ENCODE measurements at regions not wholly inside any gene's neighbourhood (a gene's known extent, or its start where the extent isn't known, plus 50 kb on each side); places are given as distances from the start of the nearest gene placed in this dataset.
A peak's percentile ranks its signal among the peaks of the same experiment; 100 is the strongest.

DNA sequence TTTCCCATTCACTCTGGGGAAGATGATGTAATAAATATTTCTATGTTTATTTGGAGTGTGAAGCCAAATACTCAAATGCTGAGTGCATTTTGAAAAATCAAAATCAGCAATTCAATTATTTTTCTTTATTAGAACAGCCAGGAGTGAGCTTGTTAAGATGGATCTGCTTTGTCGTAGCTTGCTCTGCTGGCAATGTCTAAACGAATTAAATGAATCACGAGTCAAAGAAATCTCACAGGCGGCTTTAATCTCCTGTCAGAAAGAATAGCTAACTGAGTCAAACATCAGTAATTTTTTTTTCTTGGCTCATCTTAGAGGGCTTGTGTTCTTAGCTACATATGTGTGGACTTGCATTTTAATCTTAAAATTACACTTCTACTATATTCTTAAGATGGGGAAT is 100.2 kb upstream of the HMGN3 start:
- no peak overlapping the region for H3K56ac ChIP-seq (ENCODE audit: low read length)
- no peak overlapping the region for H4K5ac ChIP-seq (ENCODE audit: low read length)
- no peaks in the 10 kb centered on the region for H3K79me1 ChIP-seq (ENCODE audit: low read length)
- no peak overlapping the region for H2AK5ac ChIP-seq (ENCODE audit: low read length)
- no peak overlapping the region for H2BK15ac ChIP-seq (replicated peaks; ENCODE audit: low read depth)
- no peak overlapping the region for H3K18ac ChIP-seq (ENCODE audit: low read length)
- no peak overlapping the region for H3K4me3 ChIP-seq (ENCODE audit: low read length)
- no peaks in the 10 kb centered on the region for H3K79me2 ChIP-seq (ENCODE audit: control insufficient read depth, insufficient read depth, low read length)
- H3K36me3 ChIP-seq (ENCODE audit: control insufficient read depth, insufficient read depth, low read length): no peaks in the 10 kb centered on the region
- H2BK5ac ChIP-seq (ENCODE audit: low read length): no peak overlapping the region
- no peak overlapping the region for H3K27ac ChIP-seq (ENCODE audit: low read depth, low read length)
- no peak overlapping the region for H3K4ac ChIP-seq (ENCODE audit: low read depth, low read length)
- no peaks in the 10 kb centered on the region for H3K27me3 ChIP-seq (ENCODE audit: insufficient read depth, low read length, poor library complexity)
- DNase-seq: no peak
- H3K4me1 ChIP-seq (ENCODE audit: control insufficient read depth, low read depth, low read length): no peaks in the 10 kb centered on the region
- no peak overlapping the region for H3K4me2 ChIP-seq (ENCODE audit: low read length)
- H2BK120ac ChIP-seq (ENCODE audit: low read depth, low read length): no peak overlapping the region
- no peak overlapping the region for H4K8ac ChIP-seq (ENCODE audit: low read depth, low read length)
- no CpG with 5 or more reads among the region's 4 CpGs for WGBS (ENCODE audit: extremely low coverage, insufficient coverage, low lambda C conversion rate)
- H3K23ac ChIP-seq (ENCODE audit: low read length): no peak overlapping the region
- no peak overlapping the region for H3K9ac ChIP-seq (ENCODE audit: low read length)

DNA sequence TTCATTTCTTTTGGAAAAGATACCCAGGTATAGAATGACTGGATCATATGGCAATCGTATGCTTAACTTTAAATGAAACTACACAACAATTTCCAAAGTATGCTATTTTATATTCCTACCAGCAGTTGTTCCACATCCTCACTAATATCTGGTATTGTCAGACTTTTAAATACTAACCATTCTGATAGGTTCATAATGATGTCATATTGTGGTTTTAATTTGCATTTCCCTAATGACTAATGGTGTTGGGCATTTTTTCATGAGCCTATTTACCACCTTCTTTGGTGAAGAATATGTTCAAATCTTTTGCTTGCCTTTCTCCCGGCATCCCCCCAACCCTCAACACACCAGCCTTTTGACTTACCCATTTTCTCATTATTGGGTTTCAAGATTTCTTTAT is 96.2 kb upstream of the HMGN3 start:
- Histone ChIP-seq H4K5ac (ENCODE audit: low read length) (no peak overlapping the region), H4K8ac (ENCODE audit: low read depth, low read length) (no peak overlapping the region), H2BK15ac (replicated peaks; ENCODE audit: low read depth) (no peak overlapping the region), H3K79me1 (ENCODE audit: low read length) (no peaks in the 10 kb centered on the region), H3K56ac (ENCODE audit: low read length) (no peak overlapping the region), H2AK5ac (ENCODE audit: low read length) (no peak overlapping the region), H3K4me1 (ENCODE audit: control insufficient read depth, low read depth, low read length) (no peaks in the 10 kb centered on the region), H3K18ac (ENCODE audit: low read length) (no peak overlapping the region), H3K27me3 (ENCODE audit: insufficient read depth, low read length, poor library complexity) (no peaks in the 10 kb centered on the region), H3K4ac (ENCODE audit: low read depth, low read length) (no peak overlapping the region), H3K79me2 (ENCODE audit: control insufficient read depth, insufficient read depth, low read length) (no peaks in the 10 kb centered on the region), H3K36me3 (ENCODE audit: control insufficient read depth, insufficient read depth, low read length) (no peaks in the 10 kb centered on the region), H2BK5ac (ENCODE audit: low read length) (no peak overlapping the region), H3K4me3 (ENCODE audit: low read length) (no peak overlapping the region), H3K23ac (ENCODE audit: low read length) (no peak overlapping the region), H3K4me2 (ENCODE audit: low read length) (no peak overlapping the region), H3K27ac (ENCODE audit: low read depth, low read length) (no peak overlapping the region), H3K9ac (ENCODE audit: low read length) (no peak overlapping the region), H2BK120ac (ENCODE audit: low read depth, low read length) (no peak overlapping the region)
- WGBS (ENCODE audit: extremely low coverage, insufficient coverage, low lambda C conversion rate): no CpG with 5 or more reads among the region's 2 CpGs
- DNase-seq: no peak

DNA sequence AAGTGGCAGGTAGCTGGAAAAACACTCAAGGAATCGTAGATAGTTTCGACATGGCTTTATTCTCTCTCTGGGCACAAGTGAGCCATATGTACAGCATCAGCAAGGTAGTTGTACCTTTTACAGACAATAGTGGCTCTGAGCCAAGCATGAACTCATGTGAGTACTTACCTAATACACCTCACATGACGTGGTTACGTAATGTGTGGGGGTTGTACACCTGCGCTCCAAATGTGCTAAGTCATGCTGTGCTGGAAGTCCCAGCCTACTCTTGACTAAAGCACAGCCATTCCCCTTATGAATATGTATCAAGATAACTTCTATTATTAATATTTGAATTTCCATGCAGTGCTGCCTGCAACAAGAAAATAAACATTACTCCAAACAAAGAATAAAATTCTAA is 78.8 kb upstream of the HMGN3 start:
- no peak for DNase-seq
- no peak overlapping the region for H3K27ac ChIP-seq (ENCODE audit: low read depth, low read length)
- H3K79me1 ChIP-seq (ENCODE audit: low read length): no peaks in the 10 kb centered on the region
- H3K79me2 ChIP-seq (ENCODE audit: control insufficient read depth, insufficient read depth, low read length): no peaks in the 10 kb centered on the region
- H4K5ac ChIP-seq (ENCODE audit: low read length): no peak overlapping the region
- H3K4me3 ChIP-seq (ENCODE audit: low read length): no peak overlapping the region
- no peak overlapping the region for H3K23ac ChIP-seq (ENCODE audit: low read length)
- no CpG with 5 or more reads among the region's 5 CpGs for WGBS (ENCODE audit: extremely low coverage, insufficient coverage, low lambda C conversion rate)
- H3K27me3 ChIP-seq (ENCODE audit: insufficient read depth, low read length, poor library complexity): no peaks in the 10 kb centered on the region
- H2BK15ac ChIP-seq (replicated peaks; ENCODE audit: low read depth): no peak overlapping the region
- H2BK120ac ChIP-seq (ENCODE audit: low read depth, low read length): no peak overlapping the region
- H2AK5ac ChIP-seq (ENCODE audit: low read length): no peak overlapping the region
- H3K9ac ChIP-seq (ENCODE audit: low read length): no peak overlapping the region
- H3K36me3 ChIP-seq (ENCODE audit: control insufficient read depth, insufficient read depth, low read length): no peaks in the 10 kb centered on the region
- H2BK5ac ChIP-seq (ENCODE audit: low read length): no peak overlapping the region
- no peaks in the 10 kb centered on the region for H3K4me1 ChIP-seq (ENCODE audit: control insufficient read depth, low read depth, low read length)
- H3K4ac ChIP-seq (ENCODE audit: low read depth, low read length): no peak overlapping the region
- H3K4me2 ChIP-seq (ENCODE audit: low read length): no peak overlapping the region
- no peak overlapping the region for H3K56ac ChIP-seq (ENCODE audit: low read length)
- H4K8ac ChIP-seq (ENCODE audit: low read depth, low read length): no peak overlapping the region
- H3K18ac ChIP-seq (ENCODE audit: low read length): no peak overlapping the region

DNA sequence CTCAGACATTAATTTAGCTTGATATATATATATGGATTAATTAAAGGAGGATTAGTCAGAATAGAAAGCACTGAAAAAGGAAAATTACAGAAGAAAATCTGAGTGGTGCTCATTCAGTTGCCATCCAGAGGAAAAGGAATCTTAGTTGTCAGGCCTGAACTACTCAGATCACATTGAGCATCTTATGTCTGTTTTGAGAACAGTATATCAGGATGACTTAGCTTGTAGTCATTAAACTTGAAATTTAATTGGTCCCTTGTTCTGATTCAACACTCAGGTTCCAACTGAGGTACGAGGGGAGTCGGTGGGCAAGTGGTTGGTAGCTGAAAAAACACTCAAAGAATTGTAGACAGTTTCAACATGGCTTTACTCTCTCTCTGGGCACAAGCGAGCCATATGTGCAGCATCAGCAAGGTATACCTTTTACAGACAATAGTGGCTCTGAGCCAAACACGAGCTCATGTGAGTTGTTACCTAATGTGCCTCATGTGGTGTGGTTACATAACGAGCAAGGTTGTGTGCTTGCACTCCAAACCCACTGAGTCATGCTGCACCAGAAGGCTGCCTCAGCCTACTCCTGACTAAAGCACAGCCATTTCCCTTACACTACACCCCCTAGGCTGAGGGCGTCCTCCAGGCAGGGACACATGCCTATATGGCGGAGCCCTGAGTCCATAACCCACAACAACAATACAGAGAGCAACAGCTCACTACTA is 73.0 kb upstream of the HMGN3 start:
- no peak for DNase-seq
- no peak overlapping the region for H4K8ac ChIP-seq (ENCODE audit: low read depth, low read length)
- H2BK15ac ChIP-seq (replicated peaks; ENCODE audit: low read depth): no peak overlapping the region
- H3K18ac ChIP-seq (ENCODE audit: low read length): no peak overlapping the region
- no peak overlapping the region for H3K27ac ChIP-seq (ENCODE audit: low read depth, low read length)
- H3K4me3 ChIP-seq (ENCODE audit: low read length): no peak overlapping the region
- no peaks in the 10 kb centered on the region for H3K36me3 ChIP-seq (ENCODE audit: control insufficient read depth, insufficient read depth, low read length)
- no peak overlapping the region for H3K23ac ChIP-seq (ENCODE audit: low read length)
- no peak overlapping the region for H3K4me2 ChIP-seq (ENCODE audit: low read length)
- H2AK5ac ChIP-seq (ENCODE audit: low read length): no peak overlapping the region
- H3K27me3 ChIP-seq (ENCODE audit: insufficient read depth, low read length, poor library complexity): no peaks in the 10 kb centered on the region
- no peak overlapping the region for H3K9ac ChIP-seq (ENCODE audit: low read length)
- no peak overlapping the region for H2BK120ac ChIP-seq (ENCODE audit: low read depth, low read length)
- no peaks in the 10 kb centered on the region for H3K79me2 ChIP-seq (ENCODE audit: control insufficient read depth, insufficient read depth, low read length)
- H4K5ac ChIP-seq (ENCODE audit: low read length): no peak overlapping the region
- H3K4me1 ChIP-seq (ENCODE audit: control insufficient read depth, low read depth, low read length): no peaks in the 10 kb centered on the region
- H3K56ac ChIP-seq (ENCODE audit: low read length): no peak overlapping the region
- no peak overlapping the region for H3K4ac ChIP-seq (ENCODE audit: low read depth, low read length)
- no peaks in the 10 kb centered on the region for H3K79me1 ChIP-seq (ENCODE audit: low read length)
- WGBS (ENCODE audit: extremely low coverage, insufficient coverage, low lambda C conversion rate): no CpG with 5 or more reads among the region's 7 CpGs
- H2BK5ac ChIP-seq (ENCODE audit: low read length): no peak overlapping the region

DNA sequence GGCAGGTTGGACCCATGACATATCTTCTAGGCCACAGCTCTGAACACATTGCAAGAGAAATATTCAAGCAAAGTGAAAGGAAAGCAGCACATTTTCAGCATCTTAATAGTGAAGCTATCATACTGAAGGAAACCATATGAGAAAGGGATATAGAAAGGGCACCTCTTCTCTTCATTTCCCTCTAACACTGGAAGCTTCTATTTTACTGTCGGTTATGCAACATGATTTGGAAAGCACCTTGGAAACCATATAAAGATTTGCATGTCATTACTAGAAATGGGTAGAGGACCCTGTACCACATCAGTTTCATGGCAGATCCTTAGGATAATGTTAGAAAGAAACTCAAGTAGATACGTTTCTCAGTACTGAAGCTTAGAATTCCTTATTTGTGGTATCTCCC is 70.5 kb upstream of the HMGN3 start:
- H3K23ac ChIP-seq (ENCODE audit: low read length): no peak overlapping the region
- no peak overlapping the region for H3K4ac ChIP-seq (ENCODE audit: low read depth, low read length)
- H3K18ac ChIP-seq (ENCODE audit: low read length): no peak overlapping the region
- H3K4me3 ChIP-seq (ENCODE audit: low read length): no peak overlapping the region
- H2BK120ac ChIP-seq (ENCODE audit: low read depth, low read length): no peak overlapping the region
- H3K4me2 ChIP-seq (ENCODE audit: low read length): no peak overlapping the region
- no peak overlapping the region for H2BK5ac ChIP-seq (ENCODE audit: low read length)
- H2BK15ac ChIP-seq (replicated peaks; ENCODE audit: low read depth): no peak overlapping the region
- no peak overlapping the region for H4K5ac ChIP-seq (ENCODE audit: low read length)
- no peak overlapping the region for H3K9ac ChIP-seq (ENCODE audit: low read length)
- DNase-seq: no peak
- H3K56ac ChIP-seq (ENCODE audit: low read length): no peak overlapping the region
- H3K4me1 ChIP-seq (ENCODE audit: control insufficient read depth, low read depth, low read length): peaks cover 2% of the 10 kb centered on the region
- no CpG with 5 or more reads among the region's 2 CpGs for WGBS (ENCODE audit: extremely low coverage, insufficient coverage, low lambda C conversion rate)
- no peaks in the 10 kb centered on the region for H3K27me3 ChIP-seq (ENCODE audit: insufficient read depth, low read length, poor library complexity)
- no peaks in the 10 kb centered on the region for H3K79me1 ChIP-seq (ENCODE audit: low read length)
- H3K36me3 ChIP-seq (ENCODE audit: control insufficient read depth, insufficient read depth, low read length): no peaks in the 10 kb centered on the region
- no peaks in the 10 kb centered on the region for H3K79me2 ChIP-seq (ENCODE audit: control insufficient read depth, insufficient read depth, low read length)
- no peak overlapping the region for H3K27ac ChIP-seq (ENCODE audit: low read depth, low read length)
- H4K8ac ChIP-seq (ENCODE audit: low read depth, low read length): no peak overlapping the region
- H2AK5ac ChIP-seq (ENCODE audit: low read length): no peak overlapping the region

DNA sequence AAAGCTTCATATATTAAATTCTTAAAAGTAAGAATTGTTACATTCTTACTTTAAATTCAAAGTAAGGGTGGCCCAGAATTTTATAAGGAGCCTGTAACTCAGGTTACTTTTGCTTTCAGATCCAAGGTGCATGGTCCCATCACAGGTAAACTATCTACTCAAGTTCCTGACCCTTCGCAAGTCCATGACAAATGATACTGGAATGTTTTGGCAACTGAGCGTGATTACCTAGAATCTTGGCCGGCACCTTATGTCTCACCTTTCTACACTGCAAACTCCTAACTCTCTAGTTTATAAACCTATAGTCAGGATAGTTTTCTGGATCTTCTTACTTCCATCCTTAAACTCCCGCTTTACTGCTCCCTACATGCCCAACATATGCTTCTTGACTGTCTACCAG is 67.9 kb upstream of the HMGN3 start:
- Histone ChIP-seq H2AK5ac (ENCODE audit: low read length) (no peak overlapping the region), H3K18ac (ENCODE audit: low read length) (no peak overlapping the region), H2BK120ac (ENCODE audit: low read depth, low read length) (no peak overlapping the region), H4K5ac (ENCODE audit: low read length) (no peak overlapping the region), H3K4me1 (ENCODE audit: control insufficient read depth, low read depth, low read length) (peaks cover 2% of the 10 kb centered on the region), H4K8ac (ENCODE audit: low read depth, low read length) (no peak overlapping the region), H2BK15ac (replicated peaks; ENCODE audit: low read depth) (no peak overlapping the region), H3K4ac (ENCODE audit: low read depth, low read length) (no peak overlapping the region), H3K36me3 (ENCODE audit: control insufficient read depth, insufficient read depth, low read length) (no peaks in the 10 kb centered on the region), H2BK5ac (ENCODE audit: low read length) (no peak overlapping the region), H3K9ac (ENCODE audit: low read length) (no peak overlapping the region), H3K79me2 (ENCODE audit: control insufficient read depth, insufficient read depth, low read length) (no peaks in the 10 kb centered on the region), H3K56ac (ENCODE audit: low read length) (no peak overlapping the region), H3K27me3 (ENCODE audit: insufficient read depth, low read length, poor library complexity) (no peaks in the 10 kb centered on the region), H3K4me2 (ENCODE audit: low read length) (no peak overlapping the region), H3K4me3 (ENCODE audit: low read length) (no peak overlapping the region), H3K23ac (ENCODE audit: low read length) (no peak overlapping the region), H3K79me1 (ENCODE audit: low read length) (no peaks in the 10 kb centered on the region), H3K27ac (ENCODE audit: low read depth, low read length) (no peak overlapping the region)
- WGBS (ENCODE audit: extremely low coverage, insufficient coverage, low lambda C conversion rate): no CpG with 5 or more reads among the region's 4 CpGs
- DNase-seq: peak; percentile 54
